SJCRH30 (cell line): ENCODE measurements at regions not wholly inside any gene's neighbourhood (a gene's known extent, or its start where the extent isn't known, plus 50 kb on each side); places are given as distances from the start of the nearest gene placed in this dataset.
A peak's percentile ranks its signal among the peaks of the same experiment; 100 is the strongest.

Experiments used
- DNase-seq, 2 experiments: peaks; one replicate each; pipeline ENCODE4 v3.0.0-alpha.2; 2015 to 2020
- H3K27ac ChIP-seq: fragments of 250-450 bp; sonication (Bioruptor Pico); 2 replicates; pipeline ENCODE4 v1.5.1; 2020; ENCODE audit warnings: mild to moderate bottlenecking, moderate library complexity
- H3K27me3 ChIP-seq: fragments of 250-450 bp; sonication (Bioruptor Pico); 2 replicates; pipeline ENCODE4 v1.5.1; 2020; ENCODE audit warnings: mild to moderate bottlenecking, moderate library complexity
- H3K36me3 ChIP-seq: fragments of 250-450 bp; sonication (Bioruptor Pico); 2 replicates; pipeline ENCODE4 v1.5.1; 2020; ENCODE audit warnings: mild to moderate bottlenecking, moderate library complexity
- H3K4me1 ChIP-seq: fragments of 250-450 bp; sonication (Bioruptor Pico); 2 replicates; pipeline ENCODE4 v1.5.1; 2020; ENCODE audit warnings: mild to moderate bottlenecking, moderate library complexity
- H3K4me3 ChIP-seq: fragments of 250-450 bp; sonication (Bioruptor Pico); 2 replicates; pipeline ENCODE4 v1.5.1; 2020; ENCODE audit warnings: mild to moderate bottlenecking, moderate library complexity
- H3K9me3 ChIP-seq: fragments of 250-450 bp; sonication (Bioruptor Pico); replicated peaks from 2 replicates; pipeline ENCODE4 v1.5.1; 2020; ENCODE audit warnings: mild to moderate bottlenecking, moderate library complexity

DNA sequence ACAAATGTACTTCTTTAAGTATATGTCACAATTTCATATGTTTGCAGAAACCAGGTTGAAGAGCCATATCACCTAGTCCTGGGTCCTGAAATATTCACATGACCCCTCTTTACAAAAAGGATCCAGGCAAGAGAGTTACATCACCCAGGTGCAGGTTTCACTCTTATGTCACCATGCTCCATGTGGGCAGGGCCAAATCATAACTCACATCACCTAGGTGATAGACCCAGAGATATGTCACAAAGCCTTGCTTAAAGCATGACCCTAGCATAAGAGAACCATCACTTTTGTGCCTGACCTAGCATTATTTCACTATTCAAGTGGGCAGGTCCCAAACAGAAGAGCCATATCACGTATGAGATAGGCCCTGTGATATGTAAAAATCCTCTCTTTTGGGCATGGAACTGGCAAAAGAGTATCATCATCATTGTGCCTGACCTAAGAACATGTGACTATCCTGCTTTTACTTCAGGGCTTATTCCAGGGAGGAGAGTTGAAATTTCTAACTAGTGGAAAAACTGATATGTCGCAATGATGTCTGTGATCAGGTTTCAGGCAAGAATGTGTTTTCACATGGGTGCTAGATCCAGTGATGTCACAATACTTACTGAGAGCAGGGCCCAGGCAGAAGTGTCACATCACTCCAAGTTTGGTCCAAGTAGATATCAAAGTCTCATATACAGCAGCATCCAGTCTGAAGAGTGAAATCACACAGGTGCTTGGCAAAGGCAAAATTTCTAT lies 909.9 kb upstream of the AMELY start:
- DNase-seq: no peak
- Histone ChIP-seq H3K4me3 (no peak overlapping the region), H3K27ac (no peak overlapping the region), H3K36me3 (no peaks in the 10 kb centered on the region), H3K27me3 (no peaks in the 10 kb centered on the region), H3K9me3 (no peaks in the 10 kb centered on the region), H3K4me1 (no peaks in the 10 kb centered on the region)

DNA sequence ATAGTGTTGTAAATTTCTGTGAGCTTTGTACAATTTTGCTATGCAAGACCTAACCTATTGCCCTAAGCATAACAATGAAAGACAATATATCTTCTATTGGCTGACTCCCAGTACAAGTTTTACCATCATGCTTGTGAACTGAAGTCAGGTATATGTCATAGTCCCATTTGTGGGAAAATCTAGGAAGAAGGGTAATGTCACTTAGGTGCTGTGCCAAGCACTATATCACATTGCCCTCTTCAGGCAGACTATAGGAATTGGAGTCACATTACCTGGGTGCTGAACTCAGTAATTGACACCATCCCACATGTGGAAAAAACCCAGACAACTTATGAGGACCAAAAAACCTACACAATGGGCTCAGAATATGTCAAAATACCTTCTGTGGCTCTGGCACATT lies 907.4 kb upstream of the AMELY start:
- Histone ChIP-seq H3K9me3 (no peaks in the 10 kb centered on the region), H3K36me3 (no peaks in the 10 kb centered on the region), H3K27me3 (no peaks in the 10 kb centered on the region), H3K27ac (no peak overlapping the region), H3K4me1 (no peaks in the 10 kb centered on the region), H3K4me3 (no peak overlapping the region)
- peak; percentile 2 to 33 for DNase-seq

DNA sequence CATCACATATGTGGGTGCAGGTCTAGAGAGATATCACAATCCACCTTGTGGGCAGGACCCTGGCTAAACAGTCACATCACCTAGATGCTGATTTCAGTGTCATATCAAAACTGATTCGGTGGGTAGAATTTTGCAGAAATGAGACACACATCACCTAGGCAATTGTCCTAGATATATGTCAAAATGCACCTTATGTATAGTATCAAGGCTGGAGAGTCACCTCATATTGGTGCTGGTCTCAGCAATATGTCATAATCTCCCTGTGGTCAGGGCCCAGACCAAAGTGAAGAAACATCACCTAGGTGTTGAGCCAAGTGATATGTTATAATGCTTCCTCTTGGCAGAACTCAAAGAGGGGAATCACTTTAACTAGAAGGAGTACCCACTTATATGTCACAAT lies 905.0 kb upstream of the AMELY start:
- DNase-seq: no peak
- Histone ChIP-seq H3K4me1 (no peaks in the 10 kb centered on the region), H3K36me3 (no peaks in the 10 kb centered on the region), H3K4me3 (no peak overlapping the region), H3K27ac (no peak overlapping the region), H3K27me3 (no peaks in the 10 kb centered on the region), H3K9me3 (no peaks in the 10 kb centered on the region)

DNA sequence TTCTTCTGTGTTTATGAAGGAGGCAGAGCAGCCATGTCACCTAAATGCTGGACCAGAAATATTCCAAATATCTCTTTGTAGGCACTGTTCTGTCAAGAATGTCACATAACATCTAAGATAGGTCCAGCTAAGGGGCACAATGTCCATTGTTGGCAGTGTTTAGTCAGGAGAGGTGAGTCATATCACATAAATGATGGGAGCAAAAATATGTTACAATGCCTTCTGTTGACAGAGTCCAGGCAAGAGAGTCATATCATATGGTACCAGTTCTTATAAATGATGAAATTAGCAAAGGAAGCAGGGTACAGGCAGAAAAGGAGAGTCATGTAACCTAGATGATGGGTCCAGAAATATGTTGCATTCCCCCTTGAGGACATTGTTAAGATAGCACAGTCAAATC lies 904.4 kb upstream of the AMELY start:
- Histone ChIP-seq H3K4me1 (no peaks in the 10 kb centered on the region), H3K27ac (no peak overlapping the region), H3K27me3 (no peaks in the 10 kb centered on the region), H3K36me3 (no peaks in the 10 kb centered on the region), H3K4me3 (no peak overlapping the region), H3K9me3 (no peaks in the 10 kb centered on the region)
- DNase-seq: no peak

DNA sequence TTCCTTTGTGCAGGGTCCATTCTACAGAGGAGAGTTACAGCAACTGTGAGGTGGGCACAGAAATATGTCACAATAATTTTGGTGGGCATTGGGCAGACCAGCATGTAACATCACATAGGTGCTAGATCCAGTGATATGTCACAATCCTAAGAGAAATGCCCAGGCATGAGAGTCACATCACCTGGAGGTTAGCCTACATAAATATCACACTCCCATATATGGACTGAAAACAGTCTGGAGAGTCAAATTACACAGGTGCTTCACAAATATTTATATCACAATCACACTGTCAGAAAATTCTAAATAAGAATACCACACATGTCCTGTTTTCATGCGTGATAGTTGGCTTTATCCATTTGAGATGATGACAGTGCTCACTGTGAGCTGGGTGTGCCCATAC lies 903.7 kb upstream of the AMELY start:
- no peaks in the 10 kb centered on the region for H3K36me3 ChIP-seq

DNA sequence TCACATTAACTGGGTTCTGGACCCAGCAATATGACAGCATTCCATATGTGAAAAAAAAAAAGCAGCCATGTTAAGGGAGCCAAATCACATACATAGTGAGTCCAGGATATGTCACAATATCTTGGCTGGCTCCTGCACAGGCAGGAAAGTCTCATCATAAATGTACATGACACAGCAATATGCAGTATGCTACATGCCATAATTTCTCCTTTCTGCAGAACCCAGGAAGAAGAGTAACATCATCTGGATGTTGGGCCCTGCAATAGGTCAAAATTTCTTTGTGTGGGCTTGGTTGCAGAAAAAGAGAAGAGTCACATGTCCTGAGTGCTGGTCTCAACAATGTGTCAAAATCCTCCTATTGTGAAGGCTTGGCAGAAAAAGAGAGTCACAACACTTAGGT lies 902.8 kb upstream of the AMELY start:
- Histone ChIP-seq H3K4me1 (no peaks in the 10 kb centered on the region), H3K36me3 (no peaks in the 10 kb centered on the region), H3K9me3 (no peaks in the 10 kb centered on the region), H3K4me3 (no peak overlapping the region), H3K27me3 (no peaks in the 10 kb centered on the region), H3K27ac (no peak overlapping the region)
- no peak for DNase-seq

More for the DNA sequence above, 903.7 kb upstream of the AMELY start:
- Histone ChIP-seq H3K9me3 (no peaks in the 10 kb centered on the region), H3K4me3 (no peak overlapping the region), H3K27ac (no peak overlapping the region), H3K4me1 (no peaks in the 10 kb centered on the region), H3K27me3 (no peaks in the 10 kb centered on the region)
- no peak for DNase-seq

DNA sequence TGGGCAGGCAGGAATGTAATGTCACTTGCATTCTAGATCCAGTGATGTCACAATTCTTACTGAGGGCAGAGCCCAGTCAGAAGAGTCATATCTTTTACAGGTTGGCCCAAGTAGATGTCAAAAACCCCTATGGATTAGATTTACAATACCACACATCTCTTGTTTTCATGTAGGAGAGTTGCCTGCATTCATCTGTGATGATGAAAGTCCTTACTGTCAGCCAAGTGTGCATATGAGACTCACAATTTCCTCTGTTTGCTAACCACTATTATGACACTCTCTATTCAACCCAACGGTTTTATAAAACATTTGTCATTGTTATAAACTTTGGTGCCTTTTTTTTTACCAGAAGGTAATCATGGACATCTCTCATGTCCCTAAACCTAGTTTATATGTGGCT lies 898.8 kb upstream of the AMELY start:
- H3K9me3 ChIP-seq: no peaks in the 10 kb centered on the region
- DNase-seq: no peak

DNA sequence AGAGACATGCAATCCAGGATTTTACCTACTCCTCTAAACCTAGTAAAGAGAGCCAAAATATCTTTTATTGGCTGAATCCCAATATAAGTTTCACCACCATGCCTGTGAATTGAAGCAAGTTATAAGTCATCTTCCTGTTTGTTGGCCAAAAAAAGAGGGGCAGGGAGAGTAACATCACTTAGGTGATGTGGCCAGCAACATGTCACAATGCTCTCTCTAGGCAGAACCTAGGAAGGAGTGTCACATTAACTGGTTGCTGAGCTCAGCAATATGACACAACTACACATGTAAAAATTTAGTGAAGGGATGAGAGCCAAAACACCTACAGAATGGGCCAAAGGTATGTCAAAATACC lies 895.9 kb upstream of the AMELY start:
- no peaks in the 10 kb centered on the region for H3K27me3 ChIP-seq
- H3K27ac ChIP-seq: no peak overlapping the region
- H3K36me3 ChIP-seq: no peaks in the 10 kb centered on the region
- H3K9me3 ChIP-seq: no peaks in the 10 kb centered on the region
- DNase-seq: no peak
- no peaks in the 10 kb centered on the region for H3K4me1 ChIP-seq
- no peak overlapping the region for H3K4me3 ChIP-seq

More for the DNA sequence above, 898.8 kb upstream of the AMELY start:
- Histone ChIP-seq H3K36me3 (no peaks in the 10 kb centered on the region), H3K4me1 (no peaks in the 10 kb centered on the region), H3K4me3 (no peak overlapping the region), H3K27ac (no peak overlapping the region), H3K27me3 (no peaks in the 10 kb centered on the region)

DNA sequence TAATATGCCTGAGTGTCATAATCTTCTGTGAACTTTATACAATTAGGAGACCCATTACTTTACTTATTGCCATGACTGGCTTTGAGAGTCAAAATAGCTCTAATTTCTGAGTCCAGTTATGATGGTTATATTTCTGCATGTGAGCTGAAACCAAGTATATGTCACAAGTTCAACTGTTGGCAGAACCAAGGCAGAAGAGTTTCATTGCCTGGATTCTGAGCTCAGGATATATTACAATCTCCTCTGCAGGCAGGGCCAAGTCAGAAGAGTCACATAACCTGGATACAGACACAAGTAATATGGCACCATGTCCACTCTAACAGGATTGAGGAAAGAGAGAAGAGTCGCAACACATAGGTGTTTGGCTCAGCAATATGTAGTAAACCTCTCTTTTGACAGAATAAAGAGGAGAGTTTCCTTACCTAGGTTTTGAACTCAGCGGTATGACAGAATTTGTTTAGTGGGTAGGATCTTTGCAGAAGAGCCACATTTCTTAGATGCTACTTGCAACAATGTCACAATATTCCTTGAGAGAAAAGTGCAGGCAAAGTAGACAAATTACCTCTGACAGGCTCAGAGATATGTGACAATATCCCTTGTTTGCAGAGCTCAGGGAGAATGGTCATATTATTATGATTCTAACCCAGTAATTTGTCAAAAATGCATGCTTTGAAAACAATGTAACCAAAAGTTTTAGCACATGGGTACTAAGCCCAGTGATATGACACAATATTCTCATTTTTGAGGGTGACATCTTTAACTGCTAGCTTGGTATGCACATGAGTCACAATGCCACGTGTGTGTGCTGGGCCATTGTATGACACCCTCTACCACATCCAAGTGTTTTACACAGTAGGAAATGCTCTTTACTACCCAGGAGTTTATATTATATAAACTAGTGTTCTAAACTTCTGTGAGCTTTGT lies 895.3 kb upstream of the AMELY start:
- H3K27me3 ChIP-seq: no peaks in the 10 kb centered on the region
- H3K9me3 ChIP-seq: no peaks in the 10 kb centered on the region
- no peaks in the 10 kb centered on the region for H3K4me1 ChIP-seq
- H3K36me3 ChIP-seq: no peaks in the 10 kb centered on the region
- no peak overlapping the region for H3K4me3 ChIP-seq
- no peak overlapping the region for H3K27ac ChIP-seq
- DNase-seq: no peak

DNA sequence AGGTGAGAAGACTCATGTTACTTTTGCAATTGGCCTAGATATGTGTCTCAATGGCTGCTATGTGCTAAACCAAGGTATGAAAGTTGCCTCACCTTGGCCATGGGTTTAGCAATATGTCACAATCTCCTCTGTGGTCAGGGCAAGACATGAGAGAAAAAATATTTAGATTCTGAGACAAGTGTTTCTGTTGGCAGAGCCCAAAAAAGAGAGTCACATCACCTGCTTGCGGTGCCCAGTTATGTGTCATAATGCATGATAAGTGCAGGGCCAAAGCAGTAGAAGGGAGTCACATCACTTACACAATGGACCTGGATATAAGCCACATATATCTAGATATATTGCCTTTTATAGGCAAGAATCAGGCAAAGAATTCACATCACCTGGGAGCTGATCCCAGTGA lies 894.1 kb upstream of the AMELY start:
- Histone ChIP-seq H3K4me1 (no peaks in the 10 kb centered on the region), H3K4me3 (no peak overlapping the region), H3K27me3 (no peaks in the 10 kb centered on the region), H3K27ac (no peak overlapping the region), H3K36me3 (no peaks in the 10 kb centered on the region), H3K9me3 (no peaks in the 10 kb centered on the region)
- DNase-seq: no peak

DNA sequence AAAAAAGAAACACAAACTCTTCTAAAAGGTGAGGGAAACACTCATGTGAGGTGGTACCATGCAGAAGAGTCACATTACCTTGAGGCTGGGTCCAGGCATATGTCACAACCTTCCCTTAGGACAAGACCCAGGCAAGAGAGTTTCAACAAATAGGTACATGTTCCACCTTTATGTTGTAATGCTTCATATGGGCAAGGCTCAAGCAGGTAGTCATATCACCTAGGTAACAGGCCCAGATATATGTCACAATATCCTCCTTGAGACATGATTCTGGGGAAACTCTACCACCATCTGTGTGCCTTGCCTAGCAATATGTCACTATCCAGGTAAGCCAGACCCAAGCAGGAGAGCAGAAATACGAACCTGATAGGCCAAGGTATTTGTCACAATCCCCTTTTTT lies 892.2 kb upstream of the AMELY start:
- Histone ChIP-seq H3K27me3 (no peaks in the 10 kb centered on the region), H3K9me3 (no peaks in the 10 kb centered on the region), H3K4me1 (no peaks in the 10 kb centered on the region), H3K36me3 (no peaks in the 10 kb centered on the region), H3K4me3 (no peak overlapping the region), H3K27ac (no peak overlapping the region)
- no peak for DNase-seq

DNA sequence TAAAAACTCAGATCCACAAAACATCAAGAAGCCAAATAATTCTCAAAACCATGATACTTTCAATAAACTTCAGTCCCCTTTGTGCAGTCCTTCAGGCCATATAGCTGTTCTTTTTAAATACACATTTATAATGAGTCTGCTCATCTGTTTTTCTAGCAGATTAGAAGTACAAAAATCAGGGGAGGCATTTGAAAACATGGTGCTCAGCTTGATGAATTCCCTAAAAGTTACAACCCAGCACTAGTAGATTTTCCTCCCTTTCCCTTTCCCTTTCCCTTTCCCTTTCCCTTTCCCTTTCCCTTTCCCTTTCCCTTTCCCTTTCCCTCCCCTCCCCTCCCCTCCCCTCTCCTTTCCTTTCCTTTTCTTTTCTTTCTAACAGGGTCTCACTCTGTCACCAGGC lies 884.6 kb upstream of the AMELY start:
- H3K27ac ChIP-seq: no peak overlapping the region
- no peak for DNase-seq
- no peaks in the 10 kb centered on the region for H3K9me3 ChIP-seq
- H3K4me1 ChIP-seq: no peaks in the 10 kb centered on the region
- H3K36me3 ChIP-seq: no peaks in the 10 kb centered on the region
- H3K27me3 ChIP-seq: no peaks in the 10 kb centered on the region
- H3K4me3 ChIP-seq: no peak overlapping the region

DNA sequence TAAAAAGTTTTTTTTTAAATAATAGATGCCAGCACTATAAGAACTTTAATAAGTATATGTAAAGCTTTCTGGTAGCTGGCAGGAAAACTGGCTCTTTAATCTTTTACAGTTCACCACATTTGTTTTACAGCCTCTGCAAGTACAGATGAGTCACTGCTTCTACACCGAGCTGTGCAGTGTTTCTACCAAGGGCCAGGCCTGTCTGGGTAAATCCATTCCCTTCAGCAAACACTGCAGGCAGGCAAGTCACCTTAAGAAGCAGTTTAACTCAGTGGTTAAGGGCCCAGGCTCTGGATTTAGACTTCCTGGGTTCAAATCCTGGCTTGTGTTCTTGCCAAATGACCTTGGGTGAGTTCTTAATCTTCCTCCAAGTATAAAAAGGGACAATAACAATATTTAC lies 882.9 kb upstream of the AMELY start:
- Histone ChIP-seq H3K4me3 (no peak overlapping the region), H3K27me3 (no peaks in the 10 kb centered on the region), H3K27ac (no peak overlapping the region), H3K36me3 (no peaks in the 10 kb centered on the region), H3K4me1 (no peaks in the 10 kb centered on the region), H3K9me3 (no peaks in the 10 kb centered on the region)
- no peak for DNase-seq

DNA sequence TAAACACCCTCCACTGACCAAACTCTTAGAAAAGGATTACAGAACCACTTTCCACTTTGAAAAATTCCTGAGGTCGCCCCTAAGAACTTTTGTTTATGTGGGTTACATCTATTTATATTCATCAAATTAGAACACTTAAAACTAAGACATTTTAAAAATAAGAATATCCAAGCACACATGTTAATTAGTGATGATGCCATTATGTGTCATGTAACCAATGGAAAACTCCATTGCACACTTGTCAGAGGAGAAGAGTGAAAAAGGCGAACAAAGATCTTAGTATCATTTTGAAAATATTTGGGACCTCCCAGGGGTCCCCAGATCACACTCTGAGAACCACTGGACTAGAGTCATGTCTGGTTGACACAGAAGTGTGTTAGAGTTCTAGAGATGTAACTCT lies 882.4 kb upstream of the AMELY start:
- DNase-seq: no peak
- H3K27me3 ChIP-seq: no peaks in the 10 kb centered on the region
- no peaks in the 10 kb centered on the region for H3K36me3 ChIP-seq
- H3K4me3 ChIP-seq: no peak overlapping the region
- H3K27ac ChIP-seq: no peak overlapping the region
- H3K4me1 ChIP-seq: no peaks in the 10 kb centered on the region
- no peaks in the 10 kb centered on the region for H3K9me3 ChIP-seq

DNA sequence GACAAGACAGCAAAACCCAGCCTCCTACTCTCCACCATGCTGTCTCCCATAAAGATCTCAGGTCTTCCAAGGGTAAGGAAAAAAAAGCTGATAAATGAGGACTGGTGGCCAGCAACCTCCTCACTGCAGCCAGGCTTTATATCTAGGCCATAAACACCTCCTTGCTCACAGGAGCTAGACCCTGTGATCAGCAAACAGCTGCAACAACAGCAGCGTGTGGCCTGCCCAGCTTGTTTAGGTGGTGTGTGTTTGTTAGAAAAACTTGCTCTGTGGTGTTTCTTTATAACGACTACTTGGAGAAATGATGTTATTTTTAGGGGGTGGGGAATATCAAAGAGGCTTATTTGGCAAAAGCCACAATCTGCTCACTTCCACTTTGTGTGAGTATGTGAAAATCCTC lies 880.9 kb upstream of the AMELY start:
- no peak overlapping the region for H3K4me3 ChIP-seq
- H3K27ac ChIP-seq: no peak overlapping the region
- no peaks in the 10 kb centered on the region for H3K36me3 ChIP-seq

DNA sequence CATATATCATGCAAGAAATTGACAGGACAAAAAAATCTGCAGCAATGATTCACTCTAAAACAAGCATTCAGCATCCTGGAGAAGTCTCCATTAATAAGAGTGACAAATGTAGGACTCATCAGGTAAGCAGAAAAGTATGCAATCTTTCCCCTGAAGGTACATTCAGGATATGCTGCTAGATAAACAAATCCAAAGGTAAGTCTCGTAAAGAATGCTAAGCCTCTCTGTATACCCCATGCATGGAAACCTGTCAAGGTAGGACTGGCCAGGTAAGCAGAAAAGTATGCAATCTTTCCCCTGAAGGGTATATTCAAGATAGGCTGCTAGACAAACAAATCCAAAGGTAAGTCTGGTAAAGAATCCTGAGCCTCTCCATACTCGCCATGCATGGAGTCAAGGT lies 869.9 kb upstream of the AMELY start:
- Histone ChIP-seq H3K27ac (no peak overlapping the region), H3K27me3 (no peaks in the 10 kb centered on the region), H3K9me3 (no peaks in the 10 kb centered on the region), H3K36me3 (no peaks in the 10 kb centered on the region), H3K4me1 (no peaks in the 10 kb centered on the region), H3K4me3 (no peak overlapping the region)
- DNase-seq: no peak

More for the DNA sequence above, 880.9 kb upstream of the AMELY start:
- no peaks in the 10 kb centered on the region for H3K4me1 ChIP-seq
- H3K27me3 ChIP-seq: no peaks in the 10 kb centered on the region
- H3K9me3 ChIP-seq: no peaks in the 10 kb centered on the region
- peak; percentile 1 to 27 for DNase-seq
